PFSK-1 (cell line): ENCODE measurements at regions not wholly inside any gene's neighbourhood (a gene's known extent, or its start where the extent isn't known, plus 50 kb on each side); places are given as distances from the start of the nearest gene placed in this dataset.

Experiments used
- FOXP2 ChIP-seq: optimal IDR thresholded peaks from 2 replicates; pipeline ENCODE3; 2011; ENCODE audit warnings: borderline replicate concordance, control low read depth, inconsistent platforms; ENCODE audit not compliant: insufficient read depth; ENCODE audit errors: extremely low read length, extremely low read depth
- SIN3A ChIP-seq: IDR thresholded peaks from 2 replicates; pipeline ENCODE4 v1.6.1; 2012; ENCODE audit warnings: mild to moderate bottlenecking, low read length, moderate library complexity, borderline replicate concordance; ENCODE audit not compliant: insufficient read depth
- TAF1 ChIP-seq: IDR thresholded peaks from 2 replicates; pipeline ENCODE4 v1.6.1; 2012; ENCODE audit warnings: low read length, control low read depth, borderline replicate concordance; ENCODE audit not compliant: insufficient read depth
- TF ChIP-seq, protein P1 (sequence below), 2 experiments: IDR thresholded peaks; 2 replicates each; pipeline versions ENCODE4 v1.6.1 to v1.8.0; 2011 to 2012; ENCODE audit warnings: low read depth in 2 of 2, low read length in 2 of 2, control low read depth in 1 of 2, inconsistent platforms in 1 of 2, mild to moderate bottlenecking in 1 of 2, moderate library complexity in 1 of 2; ENCODE audit not compliant: insufficient read depth in 1 of 2

DNA sequence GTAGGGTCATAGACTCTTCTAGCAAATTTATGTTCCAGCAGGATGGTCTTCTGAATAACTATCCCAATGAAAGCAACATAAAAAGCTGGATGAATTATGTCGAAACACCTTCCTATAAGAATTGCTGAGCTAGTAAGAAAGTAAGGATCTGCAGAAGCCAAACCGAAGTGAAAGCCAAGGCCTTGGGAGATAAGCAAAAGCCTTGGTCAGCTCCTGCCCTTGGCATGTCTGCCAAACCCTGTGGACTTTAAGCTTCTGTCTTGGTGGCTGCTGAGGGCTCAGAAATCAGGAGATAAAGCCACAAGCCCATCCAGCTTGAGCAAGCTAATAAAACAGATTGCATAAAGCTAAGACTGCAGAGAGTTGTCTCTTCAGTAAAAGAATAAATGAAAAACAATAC lies 81.2 kb upstream of the KCND3 start:
- TF ChIP-seq, protein P1, sequence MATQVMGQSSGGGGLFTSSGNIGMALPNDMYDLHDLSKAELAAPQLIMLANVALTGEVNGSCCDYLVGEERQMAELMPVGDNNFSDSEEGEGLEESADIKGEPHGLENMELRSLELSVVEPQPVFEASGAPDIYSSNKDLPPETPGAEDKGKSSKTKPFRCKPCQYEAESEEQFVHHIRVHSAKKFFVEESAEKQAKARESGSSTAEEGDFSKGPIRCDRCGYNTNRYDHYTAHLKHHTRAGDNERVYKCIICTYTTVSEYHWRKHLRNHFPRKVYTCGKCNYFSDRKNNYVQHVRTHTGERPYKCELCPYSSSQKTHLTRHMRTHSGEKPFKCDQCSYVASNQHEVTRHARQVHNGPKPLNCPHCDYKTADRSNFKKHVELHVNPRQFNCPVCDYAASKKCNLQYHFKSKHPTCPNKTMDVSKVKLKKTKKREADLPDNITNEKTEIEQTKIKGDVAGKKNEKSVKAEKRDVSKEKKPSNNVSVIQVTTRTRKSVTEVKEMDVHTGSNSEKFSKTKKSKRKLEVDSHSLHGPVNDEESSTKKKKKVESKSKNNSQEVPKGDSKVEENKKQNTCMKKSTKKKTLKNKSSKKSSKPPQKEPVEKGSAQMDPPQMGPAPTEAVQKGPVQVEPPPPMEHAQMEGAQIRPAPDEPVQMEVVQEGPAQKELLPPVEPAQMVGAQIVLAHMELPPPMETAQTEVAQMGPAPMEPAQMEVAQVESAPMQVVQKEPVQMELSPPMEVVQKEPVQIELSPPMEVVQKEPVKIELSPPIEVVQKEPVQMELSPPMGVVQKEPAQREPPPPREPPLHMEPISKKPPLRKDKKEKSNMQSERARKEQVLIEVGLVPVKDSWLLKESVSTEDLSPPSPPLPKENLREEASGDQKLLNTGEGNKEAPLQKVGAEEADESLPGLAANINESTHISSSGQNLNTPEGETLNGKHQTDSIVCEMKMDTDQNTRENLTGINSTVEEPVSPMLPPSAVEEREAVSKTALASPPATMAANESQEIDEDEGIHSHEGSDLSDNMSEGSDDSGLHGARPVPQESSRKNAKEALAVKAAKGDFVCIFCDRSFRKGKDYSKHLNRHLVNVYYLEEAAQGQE (IDR thresholded peaks at IDR 0.05; ENCODE audit: insufficient read depth in 1 of 2, low read depth in 2 of 2, low read length in 2 of 2) = no peak
- TF ChIP-seq FOXP2 = no peak
- TF ChIP-seq TAF1 = no peak
- TF ChIP-seq SIN3A = no peak
